ENCODE measurements at regions not wholly inside any gene's neighbourhood (a gene's known extent, or its start where the extent isn't known, plus 50 kb on each side); places are given as distances from the start of the nearest gene placed in this dataset.

DNA sequence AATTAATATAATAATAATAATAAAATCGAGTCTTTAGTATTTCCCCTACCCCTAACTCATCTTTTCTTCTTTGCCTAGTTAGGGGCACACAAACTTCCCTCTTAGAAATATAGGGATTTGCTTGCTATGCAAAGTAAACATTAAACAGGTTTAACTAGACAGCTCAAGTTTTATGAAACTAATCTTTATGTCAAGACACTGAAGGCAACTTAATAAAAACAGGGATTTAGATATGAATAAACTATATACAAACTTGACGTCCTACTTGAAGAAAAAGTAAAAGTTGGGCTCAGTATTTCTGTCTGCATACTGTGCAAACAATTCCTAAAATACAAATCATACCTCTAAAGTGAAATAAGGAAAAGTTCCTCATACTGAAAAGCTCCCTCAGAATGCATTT, 52.1 kb upstream of the CAV2 start:
- TF ChIP-seq, protein P1, sequence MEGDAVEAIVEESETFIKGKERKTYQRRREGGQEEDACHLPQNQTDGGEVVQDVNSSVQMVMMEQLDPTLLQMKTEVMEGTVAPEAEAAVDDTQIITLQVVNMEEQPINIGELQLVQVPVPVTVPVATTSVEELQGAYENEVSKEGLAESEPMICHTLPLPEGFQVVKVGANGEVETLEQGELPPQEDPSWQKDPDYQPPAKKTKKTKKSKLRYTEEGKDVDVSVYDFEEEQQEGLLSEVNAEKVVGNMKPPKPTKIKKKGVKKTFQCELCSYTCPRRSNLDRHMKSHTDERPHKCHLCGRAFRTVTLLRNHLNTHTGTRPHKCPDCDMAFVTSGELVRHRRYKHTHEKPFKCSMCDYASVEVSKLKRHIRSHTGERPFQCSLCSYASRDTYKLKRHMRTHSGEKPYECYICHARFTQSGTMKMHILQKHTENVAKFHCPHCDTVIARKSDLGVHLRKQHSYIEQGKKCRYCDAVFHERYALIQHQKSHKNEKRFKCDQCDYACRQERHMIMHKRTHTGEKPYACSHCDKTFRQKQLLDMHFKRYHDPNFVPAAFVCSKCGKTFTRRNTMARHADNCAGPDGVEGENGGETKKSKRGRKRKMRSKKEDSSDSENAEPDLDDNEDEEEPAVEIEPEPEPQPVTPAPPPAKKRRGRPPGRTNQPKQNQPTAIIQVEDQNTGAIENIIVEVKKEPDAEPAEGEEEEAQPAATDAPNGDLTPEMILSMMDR (IDR thresholded peaks at IDR 0.05) = no peak
- TF ChIP-seq POLR2A (IDR thresholded peaks at IDR 0.05) = no peak

Measured in uterus (tissue), 2 donors.